GM12878 (cell line): ENCODE measurements at regions not wholly inside any gene's neighbourhood (a gene's known extent, or its start where the extent isn't known, plus 50 kb on each side); places are given as distances from the start of the nearest gene placed in this dataset.

ENCODE experiments used
- ATF3 ChIP-seq: IDR thresholded peaks from 2 replicates; pipeline ENCODE4 v1.6.1; 2011; ENCODE audit warnings: low read depth, mild to moderate bottlenecking, low read length, moderate library complexity, borderline replicate concordance; ENCODE audit errors: extremely low read depth
- E2F4 ChIP-seq: IDR thresholded peaks from 2 replicates; pipeline ENCODE4 v1.6.1; 2012; ENCODE audit warnings: low read depth, low read length, improper control_type of control experiment
- EP300 ChIP-seq, 2 experiments: fragments of 150-350 bp in 1 of 2; IDR thresholded peaks; 2 replicates each; pipeline ENCODE4 v1.6.1; 2011 to 2012; ENCODE audit warnings: low read depth in 2 of 2, low read length in 2 of 2, borderline replicate concordance in 1 of 2, improper control_type of control experiment in 1 of 2, inconsistent platforms in 1 of 2; ENCODE audit not compliant: control insufficient read depth in 1 of 2
- HDAC2 ChIP-seq: fragments of 200-600 bp; sonication (generic); IDR thresholded peaks from 2 replicates; pipeline ENCODE4 v1.6.1; 2017
- KDM1A ChIP-seq: fragments of 200-600 bp; sonication (generic); IDR thresholded peaks from 2 replicates; pipeline ENCODE4 v1.6.1; 2016; ENCODE audit warnings: borderline replicate concordance
- NFIC ChIP-seq: IDR thresholded peaks from 2 replicates; pipeline ENCODE4 v1.6.1; 2012; ENCODE audit warnings: low read depth, mild to moderate bottlenecking, inconsistent platforms, low read length, moderate library complexity
- SMARCA5 ChIP-seq: fragments of 450-650 bp; IDR thresholded peaks from 2 replicates; pipeline ENCODE4 v1.6.1; 2017; ENCODE audit warnings: mild to moderate bottlenecking
- ZBTB40 ChIP-seq: fragments of 450-650 bp; IDR thresholded peaks from 2 replicates; pipeline ENCODE4 v1.6.1; 2016; ENCODE audit warnings: mild to moderate bottlenecking, moderate library complexity, borderline replicate concordance
- TF ChIP-seq, protein P1 (sequence below): fragments of 450-650 bp; IDR thresholded peaks from 2 replicates; pipeline ENCODE4 v1.6.1; 2017; ENCODE audit warnings: mild to moderate bottlenecking, moderate library complexity

DNA sequence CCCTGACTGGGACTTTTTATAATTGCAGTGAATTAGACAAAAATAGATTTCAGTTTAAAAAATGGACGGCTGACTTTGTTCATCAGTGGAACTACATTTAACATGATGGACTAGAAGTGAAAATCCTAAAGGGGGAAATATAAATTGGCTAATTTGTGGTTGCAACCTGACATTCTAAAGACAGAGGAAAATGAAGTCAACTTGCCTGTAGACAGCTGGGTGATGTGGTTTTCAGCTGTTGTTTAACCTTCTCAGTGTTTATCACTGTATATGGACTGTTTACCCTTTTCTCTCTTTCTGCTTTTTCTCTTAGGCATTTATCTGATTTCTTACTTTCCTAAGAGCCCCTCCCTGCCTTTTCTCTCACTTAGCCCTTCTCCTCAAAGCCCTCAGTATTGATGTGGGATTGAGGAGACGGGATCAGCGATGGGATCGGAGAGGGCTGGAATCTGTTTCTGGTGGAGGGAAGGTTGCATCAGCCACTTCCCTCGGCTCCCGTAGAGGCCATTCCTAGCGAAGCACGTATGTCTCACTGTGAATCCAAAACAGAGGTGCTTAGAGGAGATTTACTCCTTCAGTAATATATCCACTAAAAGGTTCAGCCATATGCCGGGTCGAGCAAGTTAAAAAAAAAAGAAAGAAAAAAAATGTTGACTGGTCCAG is 109.0 kb upstream of the KLF6 start (continued):
- TF ChIP-seq HDAC2 (no peak), EP300 (IDR thresholded peaks at IDR 0.05; ENCODE audit: borderline replicate concordance in 1 of 2, control insufficient read depth in 1 of 2, low read depth in 2 of 2, low read length in 2 of 2) (no peak), ATF3 (no peak), ZBTB40 (no peak), KDM1A (no peak), NFIC (no peak), SMARCA5 (0 out of 2 replicates have a peak, but pooled peaks have one; percentile 36), E2F4 (no peak)
- TF ChIP-seq, protein P1, sequence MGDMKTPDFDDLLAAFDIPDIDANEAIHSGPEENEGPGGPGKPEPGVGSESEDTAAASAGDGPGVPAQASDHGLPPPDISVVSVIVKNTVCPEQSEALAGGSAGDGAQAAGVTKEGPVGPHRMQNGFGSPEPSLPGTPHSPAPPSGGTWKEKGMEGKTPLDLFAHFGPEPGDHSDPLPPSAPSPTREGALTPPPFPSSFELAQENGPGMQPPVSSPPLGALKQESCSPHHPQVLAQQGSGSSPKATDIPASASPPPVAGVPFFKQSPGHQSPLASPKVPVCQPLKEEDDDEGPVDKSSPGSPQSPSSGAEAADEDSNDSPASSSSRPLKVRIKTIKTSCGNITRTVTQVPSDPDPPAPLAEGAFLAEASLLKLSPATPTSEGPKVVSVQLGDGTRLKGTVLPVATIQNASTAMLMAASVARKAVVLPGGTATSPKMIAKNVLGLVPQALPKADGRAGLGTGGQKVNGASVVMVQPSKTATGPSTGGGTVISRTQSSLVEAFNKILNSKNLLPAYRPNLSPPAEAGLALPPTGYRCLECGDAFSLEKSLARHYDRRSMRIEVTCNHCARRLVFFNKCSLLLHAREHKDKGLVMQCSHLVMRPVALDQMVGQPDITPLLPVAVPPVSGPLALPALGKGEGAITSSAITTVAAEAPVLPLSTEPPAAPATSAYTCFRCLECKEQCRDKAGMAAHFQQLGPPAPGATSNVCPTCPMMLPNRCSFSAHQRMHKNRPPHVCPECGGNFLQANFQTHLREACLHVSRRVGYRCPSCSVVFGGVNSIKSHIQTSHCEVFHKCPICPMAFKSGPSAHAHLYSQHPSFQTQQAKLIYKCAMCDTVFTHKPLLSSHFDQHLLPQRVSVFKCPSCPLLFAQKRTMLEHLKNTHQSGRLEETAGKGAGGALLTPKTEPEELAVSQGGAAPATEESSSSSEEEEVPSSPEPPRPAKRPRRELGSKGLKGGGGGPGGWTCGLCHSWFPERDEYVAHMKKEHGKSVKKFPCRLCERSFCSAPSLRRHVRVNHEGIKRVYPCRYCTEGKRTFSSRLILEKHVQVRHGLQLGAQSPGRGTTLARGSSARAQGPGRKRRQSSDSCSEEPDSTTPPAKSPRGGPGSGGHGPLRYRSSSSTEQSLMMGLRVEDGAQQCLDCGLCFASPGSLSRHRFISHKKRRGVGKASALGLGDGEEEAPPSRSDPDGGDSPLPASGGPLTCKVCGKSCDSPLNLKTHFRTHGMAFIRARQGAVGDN = peak; percentile 60; the same call in 1 of the 2 replicates
